ENCODE measurements at regions not wholly inside any gene's neighbourhood (a gene's known extent, or its start where the extent isn't known, plus 50 kb on each side); places are given as distances from the start of the nearest gene placed in this dataset.

DNA sequence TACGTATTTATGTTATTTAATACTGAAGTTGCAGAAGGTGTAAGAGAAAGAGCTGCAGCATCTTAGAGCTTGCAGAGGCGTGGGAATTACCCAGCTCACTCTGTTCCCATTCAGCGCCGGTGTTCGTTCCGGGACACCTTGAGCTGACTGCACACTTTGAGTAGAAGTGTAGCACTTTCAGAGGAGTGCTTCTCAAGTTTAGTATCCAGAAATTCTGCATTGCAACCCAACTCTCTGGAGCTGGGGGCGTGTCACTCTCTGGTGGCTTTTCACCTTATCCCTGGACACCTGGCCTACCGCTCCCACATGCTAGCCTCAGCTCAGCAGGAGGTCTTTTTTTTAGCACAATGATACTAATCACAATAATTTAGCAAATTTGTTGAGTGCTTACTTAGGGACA lies 66.4 kb upstream of the SHH start:
- peaks cover 0 to 22% (median 8%) of the 10 kb centered on the region in 7 donors for H3K27me3 ChIP-seq
- intact Hi-C loops (cut with DNase I), result no loop called here
- WGBS, 2 donors, result 88 to 89% methylated on average over 8 of the region's 8 CpGs
- H3K9me3 ChIP-seq, result no peaks in the 10 kb centered on the region
- H3K4me3 ChIP-seq, result no peak overlapping the region
- H3K4me1 ChIP-seq, result no peaks in the 10 kb centered on the region
- no peak for ATAC-seq
- TF ChIP-seq CTCF (IDR thresholded peaks at IDR 0.05), result no peak
- no peak overlapping the region for H3K27ac ChIP-seq
- no peaks in the 10 kb centered on the region for H3K36me3 ChIP-seq
- DNase-seq, result no peak

- peaks cover 0 to 22% (median 9%) of the 10 kb centered on the region in 7 donors for H3K27me3 ChIP-seq
- H3K4me3 ChIP-seq, result no peak overlapping the region
- H3K36me3 ChIP-seq, result no peaks in the 10 kb centered on the region
- H3K9me3 ChIP-seq, result no peaks in the 10 kb centered on the region
- DNase-seq (no peak), ATAC-seq (no peak)
- WGBS, 2 donors, result 80 to 91% methylated on average over 11 of the region's 11 CpGs
- TF ChIP-seq CTCF (IDR thresholded peaks at IDR 0.05), result no peak
- H3K27ac ChIP-seq, result no peak overlapping the region
- intact Hi-C loops (cut with DNase I), result no loop called here
- no peaks in the 10 kb centered on the region for H3K4me1 ChIP-seq
Observed at GRCh38 chr7:155878250-155878649, 66.0 kb upstream of the SHH start.

GRCh38 chr7:155877167-155877566 lies 64.9 kb upstream of the SHH start:
- no peaks in the 10 kb centered on the region for H3K9me3 ChIP-seq
- no peak for TF ChIP-seq CTCF (IDR thresholded peaks at IDR 0.05)
- H3K36me3 ChIP-seq, result no peaks in the 10 kb centered on the region
- no peak for DNase-seq
- no peak overlapping the region for H3K4me3 ChIP-seq
- intact Hi-C loops (cut with DNase I), result no loop called here
- no peaks in the 10 kb centered on the region for H3K4me1 ChIP-seq
- peaks cover 0 to 22% (median 9%) of the 10 kb centered on the region in 7 donors for H3K27me3 ChIP-seq
- ATAC-seq, result no peak
- H3K27ac ChIP-seq, result no peak overlapping the region
- 77 to 79% methylated on average over 2 of the region's 2 CpGs for WGBS, 2 donors

DNA sequence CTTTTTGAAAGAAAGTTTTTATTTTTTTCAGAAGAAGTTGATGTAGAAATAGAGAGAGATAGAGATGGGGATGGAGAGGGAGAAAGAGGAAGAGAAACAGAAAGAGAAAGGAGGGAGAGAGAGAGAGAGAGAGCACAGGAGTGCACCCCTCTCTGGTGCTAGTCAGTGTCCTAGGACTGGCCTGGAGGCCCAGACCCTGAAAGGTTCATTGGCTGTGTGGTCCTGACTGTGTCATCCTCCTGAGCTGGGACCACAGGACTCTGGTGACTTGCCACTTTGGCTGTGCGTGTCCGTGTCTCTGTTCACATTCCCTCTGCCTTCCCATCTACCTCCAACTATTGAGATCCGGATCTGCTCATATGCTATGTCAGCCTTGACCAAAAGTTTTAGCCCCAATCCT lies 62.1 kb upstream of the SHH start:
- Histone ChIP-seq H3K27ac (no peak overlapping the region), H3K27me3 (peaks cover 0 to 34% (median 12%) of the 10 kb centered on the region in 7 donors), H3K36me3 (no peaks in the 10 kb centered on the region), H3K4me3 (no peak overlapping the region), H3K4me1 (no peaks in the 10 kb centered on the region), H3K9me3 (no peaks in the 10 kb centered on the region)
- 95% methylated on average over 3 of the region's 3 CpGs for WGBS, 2 donors
- ATAC-seq, result no peak
- intact Hi-C loops (cut with DNase I), result no loop called here
- no peak for TF ChIP-seq CTCF (IDR thresholded peaks at IDR 0.05)
- no peak for DNase-seq

GRCh38 chr7:155874010-155874409 lies 61.7 kb upstream of the SHH start:
- no peak for DNase-seq
- no peak for TF ChIP-seq CTCF (IDR thresholded peaks at IDR 0.05)
- Histone ChIP-seq H3K27me3 (peaks cover 0 to 35% (median 12%) of the 10 kb centered on the region in 7 donors), H3K9me3 (no peaks in the 10 kb centered on the region), H3K4me3 (no peak overlapping the region), H3K36me3 (no peaks in the 10 kb centered on the region), H3K27ac (no peak overlapping the region), H3K4me1 (no peaks in the 10 kb centered on the region)
- WGBS, 2 donors, result 72 to 73% methylated on average over 6 of the region's 6 CpGs
- intact Hi-C loops (cut with DNase I), result no loop called here
- ATAC-seq, result no peak

Data from heart right ventricle (tissue), 16 donors.